UCSD-AML1 (cell line): ENCODE measurements at regions not wholly inside any gene's neighbourhood (a gene's known extent, or its start where the extent isn't known, plus 50 kb on each side); places are given as distances from the start of the nearest gene placed in this dataset.
A peak's percentile ranks its signal among the peaks of the same experiment; 100 is the strongest.

Experiments used
- DNase-seq: peaks from one replicate; lab custom pipeline; 2025; ENCODE audit not compliant: unreplicated experiment; lab: John Stamatoyannopoulos, UW

DNA sequence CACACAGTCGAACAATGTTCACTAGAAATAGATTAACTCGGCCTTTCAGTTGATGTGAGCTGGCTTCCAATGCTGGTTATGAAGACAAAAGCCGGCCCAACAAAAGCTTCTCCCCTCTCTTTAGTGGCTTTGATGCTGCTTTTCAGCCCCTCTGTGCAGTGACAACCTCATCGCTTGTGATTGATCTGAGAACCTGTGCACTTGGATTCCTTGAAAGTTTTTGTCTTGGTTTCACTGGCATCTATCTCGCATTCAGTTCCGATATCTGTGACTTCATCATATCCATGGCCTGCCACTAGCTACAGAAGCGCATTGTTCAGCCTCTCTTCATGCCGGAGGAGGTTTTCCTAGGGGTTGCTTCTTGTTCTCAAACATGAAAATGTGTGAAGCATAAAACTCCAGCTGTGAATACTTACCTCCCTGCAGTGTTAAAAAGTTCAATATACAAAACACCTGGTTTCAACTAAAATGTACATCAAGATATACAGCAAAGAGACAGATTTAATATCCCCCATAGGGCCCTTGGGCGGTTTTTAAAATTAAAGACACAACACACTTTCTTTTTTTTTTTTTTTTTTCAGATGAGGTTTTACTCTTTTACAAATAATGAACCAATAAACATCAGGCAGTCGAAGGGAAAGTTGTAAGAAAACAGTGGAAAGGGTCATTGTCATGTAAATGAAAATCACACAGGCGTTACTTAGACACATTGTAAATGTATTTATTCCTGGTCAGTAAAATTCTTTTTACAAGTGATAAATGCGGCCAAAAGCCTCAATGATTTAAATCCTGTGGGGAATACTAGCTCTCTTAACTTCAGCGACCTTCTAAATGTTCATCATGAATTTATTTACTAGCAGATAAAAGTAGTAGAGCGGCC, 1252.8 kb downstream of the EFNB2 start:
- DNase-seq = no peak

DNA sequence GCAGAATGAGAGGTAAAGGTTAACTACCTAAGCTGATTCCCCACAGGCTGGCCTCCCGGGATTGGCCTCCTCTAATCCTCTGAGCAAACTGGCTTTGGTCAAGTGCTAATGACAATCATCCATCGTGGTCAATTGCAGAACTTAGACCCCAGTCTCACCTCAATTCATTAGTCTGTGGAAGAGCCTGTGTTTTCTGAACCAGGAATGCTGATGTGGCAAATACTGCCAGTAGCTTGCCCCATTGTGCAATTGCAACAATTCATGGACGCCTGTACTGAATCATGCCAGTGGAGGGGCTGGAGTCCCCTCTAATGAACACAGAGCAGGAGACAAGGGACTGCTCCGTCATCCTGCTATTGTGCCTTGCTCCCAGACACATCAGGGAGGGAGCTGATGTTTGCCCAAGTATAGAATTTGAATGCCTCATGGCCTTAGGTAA, 1256.5 kb downstream of the EFNB2 start:
- DNase-seq = no peak

- no peak for DNase-seq
Measured at GRCh38 chr13:105276571-105276970, 1258.9 kb downstream of the EFNB2 start.

- no peak for DNase-seq
Measured at GRCh38 chr13:105273665-105274222, 1261.7 kb downstream of the EFNB2 start.

DNA sequence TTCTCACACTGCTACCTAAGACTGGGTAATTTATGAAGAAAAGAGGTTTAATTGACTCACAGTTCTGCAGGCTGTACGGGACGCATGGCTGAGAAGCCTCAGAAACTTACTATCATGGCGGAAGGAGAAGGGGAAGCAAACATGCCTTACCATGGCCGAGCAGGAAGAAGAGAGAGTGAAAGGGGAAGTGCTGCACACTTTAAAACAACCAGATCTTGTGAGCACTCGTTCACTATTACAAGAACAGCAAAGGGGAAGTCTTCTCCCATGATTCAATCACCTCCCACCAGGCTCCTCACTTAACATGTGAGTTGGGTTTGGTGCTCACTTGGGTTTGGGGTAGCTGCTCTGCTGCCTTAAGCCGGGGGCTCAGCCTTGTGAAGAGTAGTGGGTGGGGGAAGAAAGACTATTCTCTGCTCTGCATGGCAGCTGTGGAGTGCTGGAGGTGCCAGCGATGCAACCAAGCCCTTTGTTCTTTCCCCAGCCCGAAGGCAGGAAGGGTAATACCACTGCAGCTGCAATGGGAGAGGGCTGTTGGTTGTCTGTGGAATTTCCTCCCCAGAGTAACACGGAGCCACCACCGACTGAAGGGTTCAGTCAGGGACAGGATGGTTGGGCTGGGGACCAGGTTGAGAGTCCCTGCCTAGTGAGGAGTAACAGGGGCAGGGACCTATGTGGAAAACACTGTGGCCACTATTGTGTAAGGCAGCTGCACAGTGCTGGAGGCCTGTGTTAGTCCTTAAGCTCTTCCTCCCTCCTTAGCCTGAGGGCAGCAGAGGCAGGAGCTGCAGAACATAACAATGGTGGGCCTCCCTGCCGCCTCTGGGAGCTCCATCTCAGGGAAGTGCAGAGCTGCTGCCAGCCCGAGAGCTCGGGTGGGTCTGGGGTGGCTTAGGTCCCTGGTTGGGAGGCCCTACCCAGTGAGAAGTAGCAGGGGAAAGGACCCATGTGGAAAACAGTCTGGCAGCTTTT, 1262.5 kb downstream of the EFNB2 start:
- DNase-seq = peak; percentile 21

GRCh38 chr13:105266615-105267014, 1268.8 kb downstream of the EFNB2 start:
- no peak for DNase-seq

GRCh38 chr13:105262579-105262978, 1272.9 kb downstream of the EFNB2 start:
- DNase-seq = no peak

DNA sequence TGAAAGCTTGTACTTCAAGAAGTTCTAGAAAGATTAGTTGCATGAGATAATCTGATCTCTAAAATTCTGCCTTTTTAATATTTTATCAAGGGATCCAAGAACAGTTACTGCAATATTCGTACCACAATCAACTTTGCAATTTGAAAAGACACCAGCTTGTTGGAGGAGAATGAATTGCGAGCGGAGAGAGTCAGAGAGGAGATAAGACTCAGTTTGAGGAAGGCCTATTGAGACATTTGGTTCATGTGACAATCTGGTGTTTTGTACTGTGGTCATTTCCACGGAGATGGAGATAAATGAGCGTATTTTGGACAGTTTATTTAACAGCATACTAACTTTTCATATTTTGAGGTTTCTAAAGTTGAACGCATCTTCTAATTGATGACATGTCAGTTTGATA, 1276.0 kb downstream of the EFNB2 start:
- no peak for DNase-seq

DNA sequence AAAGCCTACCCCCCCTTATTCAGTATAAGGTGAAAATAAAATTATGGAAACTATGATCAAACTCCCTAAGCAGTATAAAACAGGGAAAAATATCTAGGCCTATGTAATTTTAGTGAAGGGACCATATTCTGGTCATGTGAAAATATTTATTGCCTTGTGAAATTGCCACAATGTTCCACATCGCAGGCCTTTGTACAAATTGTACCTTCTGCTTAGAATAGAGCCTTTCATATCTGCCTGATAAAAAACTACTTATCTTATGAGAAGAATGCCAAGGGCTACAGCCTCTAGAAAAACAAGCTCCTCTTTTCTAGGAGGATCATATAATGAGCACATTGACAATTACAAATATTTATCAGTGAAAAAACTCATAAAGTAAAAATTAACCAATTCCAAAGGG, 1280.0 kb downstream of the EFNB2 start:
- DNase-seq = no peak

DNA sequence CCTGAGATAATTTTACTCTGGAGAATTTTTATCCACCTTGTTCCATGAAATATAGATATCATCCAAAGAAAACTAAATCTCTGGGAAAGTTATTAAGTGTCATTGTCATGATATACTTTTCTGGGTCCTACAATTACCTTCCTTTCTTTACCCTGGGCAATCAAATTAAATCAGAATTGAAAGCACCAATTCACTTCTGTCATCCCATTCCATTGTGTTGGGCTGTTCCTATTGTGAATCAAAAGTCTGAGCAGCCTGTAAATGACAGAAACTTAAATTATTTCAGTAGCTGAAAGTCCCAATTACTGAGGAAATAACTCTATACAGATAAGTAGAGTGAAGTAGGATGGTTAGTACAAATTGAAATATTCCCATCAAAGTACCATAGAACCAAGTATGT, 1284.2 kb downstream of the EFNB2 start:
- no peak for DNase-seq

DNA sequence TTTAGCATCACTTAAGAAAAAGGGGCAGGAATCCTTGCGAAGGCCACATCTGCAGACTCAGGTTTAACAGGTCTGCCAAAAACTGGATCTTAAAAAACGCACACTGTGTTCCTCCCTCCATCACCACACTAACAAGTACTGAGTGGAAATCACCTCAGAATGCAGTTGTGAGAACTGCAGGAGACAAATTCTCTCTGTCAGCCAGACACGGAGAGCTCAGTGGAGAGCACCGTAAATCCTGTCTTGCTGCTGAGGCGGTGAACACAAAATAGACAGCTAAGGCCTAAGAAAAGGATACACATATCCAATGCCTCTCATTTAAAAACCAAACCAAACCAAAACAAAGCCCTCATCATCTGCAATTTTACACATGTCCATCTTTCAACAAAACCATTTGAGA, 1287.6 kb downstream of the EFNB2 start:
- no peak for DNase-seq

- DNase-seq = no peak
Measured at GRCh38 chr13:105240371-105240770, 1295.1 kb downstream of the EFNB2 start.

DNA sequence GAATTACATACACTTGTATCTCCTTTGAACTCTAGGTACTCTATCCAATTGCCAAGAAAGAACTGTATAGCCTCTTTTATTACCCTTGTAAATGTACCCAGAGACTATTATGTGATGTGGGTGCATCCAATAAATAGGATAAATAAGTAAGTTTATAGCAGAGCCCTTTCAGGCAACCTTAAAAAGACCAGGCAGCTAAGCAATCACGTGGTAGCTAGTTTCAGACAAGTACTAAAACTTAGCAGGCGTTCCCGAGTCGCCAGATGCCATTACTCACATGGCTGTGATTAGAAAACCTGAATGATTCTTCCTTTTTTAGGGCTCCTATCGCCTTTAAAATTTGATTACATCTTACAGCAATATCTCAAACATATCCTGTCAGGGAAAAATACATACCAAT, 1303.0 kb downstream of the EFNB2 start:
- DNase-seq = no peak

DNA sequence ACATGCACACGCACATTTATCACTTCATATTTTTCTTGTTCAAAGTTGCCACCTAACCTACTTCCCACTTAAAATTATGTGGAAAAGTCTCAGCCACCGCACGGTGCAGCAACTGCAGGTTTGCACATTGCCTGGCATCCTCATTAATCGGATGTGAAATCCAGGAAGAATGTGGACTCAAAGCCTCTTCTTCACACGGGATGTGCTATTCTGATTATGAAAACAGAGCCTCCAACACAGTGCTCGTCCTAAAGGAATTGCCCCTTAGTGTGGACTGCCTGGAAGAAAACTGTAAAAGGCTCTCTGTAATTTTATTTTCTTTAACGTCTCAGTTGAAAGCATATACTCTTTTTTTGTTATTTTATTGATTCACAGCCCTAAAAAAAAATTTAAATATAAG, 1303.5 kb downstream of the EFNB2 start:
- no peak for DNase-seq

- DNase-seq = no peak
Measured at GRCh38 chr13:105231579-105231978, 1303.9 kb downstream of the EFNB2 start.

DNA sequence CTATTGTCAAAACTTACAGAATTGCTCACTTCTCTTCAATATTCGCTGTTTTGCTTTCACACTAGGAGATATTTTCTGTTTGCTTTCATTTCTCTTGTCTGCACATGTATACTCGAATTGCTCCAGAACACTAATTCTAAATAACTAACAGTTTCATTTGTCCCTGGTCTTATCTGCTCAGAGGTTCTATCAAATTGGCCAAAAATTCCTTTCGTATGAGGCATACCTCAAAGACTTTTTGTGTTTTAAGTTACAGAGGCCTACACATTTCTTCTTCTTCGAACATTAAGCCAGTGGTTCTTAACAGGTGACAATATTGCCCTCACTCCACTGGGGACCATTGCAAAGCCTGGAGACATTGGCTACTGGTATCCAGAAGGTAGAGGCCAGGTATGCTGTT, 1314.6 kb downstream of the EFNB2 start:
- no peak for DNase-seq

DNA sequence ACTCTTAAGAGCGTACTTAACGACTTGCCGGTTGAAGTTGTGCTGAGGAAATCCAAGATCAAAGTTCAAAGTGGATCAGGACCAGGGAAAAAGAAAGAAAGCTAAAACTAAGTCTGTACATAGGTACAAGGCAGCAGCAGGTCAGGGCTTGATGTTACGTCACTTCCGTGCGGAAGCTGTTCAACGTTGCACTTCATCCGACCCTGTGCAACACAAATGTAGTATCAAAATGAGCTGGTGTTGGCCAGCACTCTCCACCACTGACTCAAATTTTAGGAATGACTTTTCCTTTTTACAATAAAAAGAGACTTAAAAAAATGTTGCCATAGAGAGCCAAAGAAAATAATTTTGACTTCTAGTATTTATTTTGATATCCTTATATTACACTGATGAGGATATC, 1315.4 kb downstream of the EFNB2 start:
- DNase-seq = no peak

DNA sequence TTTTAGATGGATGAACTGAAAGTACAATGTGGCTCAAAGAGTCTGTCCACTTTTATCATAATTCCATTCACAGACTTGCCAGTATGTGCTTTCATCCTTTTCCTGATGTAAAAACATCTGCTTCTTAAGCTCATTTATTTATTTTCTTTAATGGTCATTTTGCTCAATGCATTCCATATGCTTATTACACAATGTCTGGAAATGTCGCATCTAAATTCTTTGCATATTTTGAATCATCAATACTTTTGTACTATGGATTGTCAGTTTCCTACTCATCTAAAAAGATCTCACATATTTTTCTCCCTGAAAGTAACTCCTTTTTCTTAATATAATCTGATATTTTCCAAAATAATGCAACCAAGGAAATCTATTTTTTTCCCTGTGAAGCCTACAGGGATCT, 1315.8 kb downstream of the EFNB2 start:
- no peak for DNase-seq

- DNase-seq = no peak
Measured at GRCh38 chr13:105213512-105213911, 1322.0 kb downstream of the EFNB2 start.

GRCh38 chr13:105207572-105208293, 1327.7 kb downstream of the EFNB2 start:
- no peak for DNase-seq

- no peak for DNase-seq
Measured at GRCh38 chr13:105202354-105202753, 1333.1 kb downstream of the EFNB2 start.
